ENCODE measurements at regions not wholly inside any gene's neighbourhood (a gene's known extent, or its start where the extent isn't known, plus 50 kb on each side); places are given as distances from the start of the nearest gene placed in this dataset.

GRCh38 chr5:57028161-57028560 is 76.2 kb upstream of the MIER3 start:
- DNase-seq (ENCODE audit: low spot score): no peak
- no peak for TF ChIP-seq CTCF (IDR thresholded peaks at IDR 0.05; ENCODE audit: extremely low read depth, missing control alignments)

- DNase-seq (ENCODE audit: low spot score): no peak
- no peak for TF ChIP-seq CTCF (IDR thresholded peaks at IDR 0.05; ENCODE audit: extremely low read depth, missing control alignments)
These were observed 80.2 kb upstream of the MIER3 start for GRCh38 chr5:57032151-57032551.

GRCh38 chr5:57033103-57033502 is 81.2 kb upstream of the MIER3 start:
- no peak for DNase-seq (ENCODE audit: low spot score)
- TF ChIP-seq CTCF (IDR thresholded peaks at IDR 0.05; ENCODE audit: extremely low read depth, missing control alignments): no peak

GRCh38 chr5:57033503-57033902 is 81.6 kb upstream of the MIER3 start:
- DNase-seq (ENCODE audit: low spot score): no peak
- TF ChIP-seq CTCF (IDR thresholded peaks at IDR 0.05; ENCODE audit: extremely low read depth, missing control alignments): no peak

- no peak for TF ChIP-seq CTCF (IDR thresholded peaks at IDR 0.05; ENCODE audit: extremely low read depth, missing control alignments)
These were observed 82.4 kb upstream of the MIER3 start for GRCh38 chr5:57034201-57034916.

GRCh38 chr5:57035955-57036354 is 84.0 kb upstream of the MIER3 start:
- no peak for TF ChIP-seq CTCF (IDR thresholded peaks at IDR 0.05; ENCODE audit: extremely low read depth, missing control alignments)
- no peak for DNase-seq (ENCODE audit: low spot score)

More at GRCh38 chr5:57034201-57034916, 82.4 kb upstream of the MIER3 start:
- DNase-seq (ENCODE audit: low spot score): no peak

- DNase-seq (ENCODE audit: low spot score): no peak
- no peak for TF ChIP-seq CTCF (IDR thresholded peaks at IDR 0.05; ENCODE audit: extremely low read depth, missing control alignments)
These were observed 84.8 kb upstream of the MIER3 start for GRCh38 chr5:57036761-57037160.

Data from GM20000 (cell line).